Endodermal cell (in vitro differentiated cells): ENCODE measurements at regions not wholly inside any gene's neighbourhood (a gene's known extent, or its start where the extent isn't known, plus 50 kb on each side); places are given as distances from the start of the nearest gene placed in this dataset.
"Not testable (repeated sequence)": the region's sequence is repeated elsewhere in the genome, so short reads cannot be mapped to it uniquely, and the experiment has no call there.

Experiments
- DNase-seq: peaks from one replicate; pipeline ENCODE4 v3.0.0-alpha.2; 2017
- H3K27ac ChIP-seq: 2 replicates; pipeline ENCODE4 v1.5.1; 2013; ENCODE audit warnings: mild to moderate bottlenecking, low read depth, low read length, moderate library complexity
- H3K27me3 ChIP-seq: 2 replicates; pipeline ENCODE4 v1.6.1; 2013; ENCODE audit warnings: mild to moderate bottlenecking, low read length, moderate library complexity; ENCODE audit not compliant: insufficient read depth, control insufficient read depth, poor library complexity, severe bottlenecking
- H3K36me3 ChIP-seq: 2 replicates; pipeline ENCODE4 v1.7.0; 2013; ENCODE audit warnings: mild to moderate bottlenecking, low read length, moderate library complexity; ENCODE audit not compliant: control insufficient read depth, insufficient read depth
- H3K4me1 ChIP-seq: one replicate; pipeline ENCODE4 v1.7.0; 2013; ENCODE audit warnings: low read length; ENCODE audit not compliant: control insufficient read depth, insufficient read depth
- H3K4me3 ChIP-seq: 2 replicates; pipeline ENCODE4 v1.5.1; 2013; ENCODE audit warnings: mild to moderate bottlenecking, low read length, moderate library complexity
- H3K9ac ChIP-seq: 2 replicates; pipeline ENCODE4 v1.6.1; 2013; ENCODE audit warnings: mild to moderate bottlenecking, low read length, moderate library complexity; ENCODE audit not compliant: poor library complexity, severe bottlenecking; ENCODE audit errors: extremely low read depth
- H3K9me3 ChIP-seq: 2 replicates; pipeline ENCODE4 v1.6.1; 2013; ENCODE audit warnings: mild to moderate bottlenecking, low read length, moderate library complexity; ENCODE audit not compliant: control insufficient read depth
- H3K27ac Mint-ChIP-seq: 2 replicates; pipeline ENCODE4 v1.8.0; 2020; ENCODE audit warnings: mixed read lengths
- H3K27me3 Mint-ChIP-seq: 2 replicates; pipeline ENCODE4 v1.8.0; 2021; ENCODE audit warnings: mild to moderate bottlenecking, mixed read lengths; ENCODE audit not compliant: insufficient read depth
- H3K36me3 Mint-ChIP-seq: 2 replicates; pipeline ENCODE4 v1.8.0; 2020; ENCODE audit warnings: low read depth, mixed read lengths
- H3K4me1 Mint-ChIP-seq: 2 replicates; pipeline ENCODE4 v1.8.0; 2020; ENCODE audit warnings: mixed read lengths
- H3K4me3 Mint-ChIP-seq: 2 replicates; pipeline ENCODE4 v1.8.0; 2020; ENCODE audit warnings: mild to moderate bottlenecking, moderate library complexity, mixed read lengths
- H3K9me3 Mint-ChIP-seq: 2 replicates; pipeline ENCODE4 v1.8.0; 2020; ENCODE audit warnings: mild to moderate bottlenecking, mixed read lengths
- WGBS, 2 experiments: methylation state at CpG; one replicate each; pipeline versions ENCODE4 v1.1.5 to v1.1.7; 2013; ENCODE audit warnings: missing lambda C conversion rate in 2 of 2, mixed read lengths in 1 of 2; ENCODE audit not compliant: insufficient coverage in 1 of 2, insufficient read length in 1 of 2; 5-methylcytosine and 5-hydroxymethylcytosine counted together
- TF ChIP-seq, protein P1 (sequence below): fragments of 200-600 bp; sonication (generic); conservative IDR thresholded peaks from 2 replicates; pipeline ENCODE4 v1.5.0; 2021; ENCODE audit warnings: antibody characterized with exemption, mild to moderate bottlenecking

DNA sequence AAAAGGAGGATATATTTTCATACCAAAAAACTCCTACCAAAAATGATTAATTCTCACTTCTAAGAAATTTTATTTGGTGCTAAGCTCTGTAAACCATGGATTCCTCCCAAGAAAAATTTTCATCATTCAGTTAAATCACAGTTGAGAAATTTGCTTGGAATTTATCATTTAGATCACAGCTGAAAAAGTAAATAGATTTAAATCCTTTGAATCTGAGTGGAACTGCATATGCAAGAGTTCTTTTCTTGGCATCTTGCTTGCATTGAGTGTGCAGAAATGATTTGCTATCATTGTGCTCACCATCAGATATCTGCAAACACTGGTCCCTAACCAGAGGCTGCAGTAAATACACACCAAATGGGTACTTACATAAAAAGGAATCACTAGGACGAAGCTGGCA lies 836.1 kb upstream of the CDH6 start:
- Mint-ChIP-seq H3K27me3 (no peaks in the 10 kb centered on the region), H3K4me3 (no peak overlapping the region), H3K36me3 (no peaks in the 10 kb centered on the region), H3K9me3 (no peaks in the 10 kb centered on the region), H3K4me1 (no peaks in the 10 kb centered on the region), H3K27ac (no peak overlapping the region)
- no peak for DNase-seq
- WGBS, 2 experiments, result no CpG with 5 or more reads among the region's 1 CpG
- H3K36me3 ChIP-seq, result no peaks in the 10 kb centered on the region
- TF ChIP-seq, protein P1, sequence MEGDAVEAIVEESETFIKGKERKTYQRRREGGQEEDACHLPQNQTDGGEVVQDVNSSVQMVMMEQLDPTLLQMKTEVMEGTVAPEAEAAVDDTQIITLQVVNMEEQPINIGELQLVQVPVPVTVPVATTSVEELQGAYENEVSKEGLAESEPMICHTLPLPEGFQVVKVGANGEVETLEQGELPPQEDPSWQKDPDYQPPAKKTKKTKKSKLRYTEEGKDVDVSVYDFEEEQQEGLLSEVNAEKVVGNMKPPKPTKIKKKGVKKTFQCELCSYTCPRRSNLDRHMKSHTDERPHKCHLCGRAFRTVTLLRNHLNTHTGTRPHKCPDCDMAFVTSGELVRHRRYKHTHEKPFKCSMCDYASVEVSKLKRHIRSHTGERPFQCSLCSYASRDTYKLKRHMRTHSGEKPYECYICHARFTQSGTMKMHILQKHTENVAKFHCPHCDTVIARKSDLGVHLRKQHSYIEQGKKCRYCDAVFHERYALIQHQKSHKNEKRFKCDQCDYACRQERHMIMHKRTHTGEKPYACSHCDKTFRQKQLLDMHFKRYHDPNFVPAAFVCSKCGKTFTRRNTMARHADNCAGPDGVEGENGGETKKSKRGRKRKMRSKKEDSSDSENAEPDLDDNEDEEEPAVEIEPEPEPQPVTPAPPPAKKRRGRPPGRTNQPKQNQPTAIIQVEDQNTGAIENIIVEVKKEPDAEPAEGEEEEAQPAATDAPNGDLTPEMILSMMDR, result no peak
- no peak overlapping the region for H3K4me3 ChIP-seq
- no peak overlapping the region for H3K27ac ChIP-seq
- no peaks in the 10 kb centered on the region for H3K9me3 ChIP-seq
- no peak overlapping the region for H3K9ac ChIP-seq
- H3K4me1 ChIP-seq, result no peaks in the 10 kb centered on the region
- no peaks in the 10 kb centered on the region for H3K27me3 ChIP-seq

DNA sequence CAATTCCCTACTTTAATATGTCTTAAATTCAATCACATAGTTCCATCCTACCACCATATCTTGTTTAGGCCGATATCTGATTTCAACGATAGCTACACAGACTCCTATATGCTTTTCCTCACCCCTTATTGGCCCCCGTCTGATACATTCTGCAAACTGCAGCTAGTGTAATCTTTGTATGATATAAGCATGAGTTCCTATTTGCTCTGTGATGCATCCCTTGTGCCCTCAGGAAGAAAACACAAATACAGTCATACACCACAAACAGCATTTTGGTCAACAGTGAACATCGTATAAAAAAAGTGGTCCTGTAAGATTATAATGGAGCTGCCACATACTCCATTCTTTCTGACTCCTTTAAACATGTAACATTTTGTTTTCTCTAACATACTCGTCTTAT lies 837.8 kb upstream of the CDH6 start:
- TF ChIP-seq, protein P1, result no peak
- WGBS, 2 experiments, result 76% methylated on average over 5 of the region's 5 CpGs; no CpG with 5 or more reads in 1 of the 2 experiments
- H3K4me3 Mint-ChIP-seq, result no peak overlapping the region

DNA sequence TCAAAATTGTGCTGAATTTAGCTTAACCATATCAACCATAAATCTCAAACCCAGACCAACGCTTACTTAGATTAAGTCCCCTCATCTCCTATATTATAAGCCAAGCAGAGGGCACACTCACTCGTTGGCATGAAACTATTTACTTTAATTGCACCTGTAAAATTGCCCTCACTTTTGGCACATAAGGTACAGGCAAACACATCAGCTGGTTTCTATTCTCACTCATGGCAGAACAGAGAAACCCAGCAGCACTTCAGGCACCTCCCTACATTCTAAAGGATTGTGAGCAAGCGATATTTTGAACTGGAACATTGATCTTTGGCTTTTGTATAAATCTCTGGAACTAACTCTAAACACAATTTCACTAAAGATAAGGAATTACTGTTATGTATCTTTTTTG lies 845.6 kb upstream of the CDH6 start:
- Mint-ChIP-seq H3K27me3 (no peaks in the 10 kb centered on the region), H3K4me1 (no peaks in the 10 kb centered on the region), H3K36me3 (no peaks in the 10 kb centered on the region), H3K27ac (no peak overlapping the region), H3K4me3 (no peak overlapping the region), H3K9me3 (no peaks in the 10 kb centered on the region)
- TF ChIP-seq, protein P1, result no peak
- WGBS, 2 experiments, result 82 to 94% methylated on average over 3 of the region's 3 CpGs
- H3K4me1 ChIP-seq, result no peaks in the 10 kb centered on the region
- DNase-seq, result no peak
- no peaks in the 10 kb centered on the region for H3K27me3 ChIP-seq
- H3K9ac ChIP-seq, result no peak overlapping the region
- no peak overlapping the region for H3K27ac ChIP-seq
- H3K4me3 ChIP-seq, result no peak overlapping the region
- no peaks in the 10 kb centered on the region for H3K36me3 ChIP-seq
- H3K9me3 ChIP-seq, result no peaks in the 10 kb centered on the region

More for the DNA sequence above, 837.8 kb upstream of the CDH6 start:
- no peak overlapping the region for H3K4me3 ChIP-seq
- H3K27me3 ChIP-seq, result no peaks in the 10 kb centered on the region
- no peaks in the 10 kb centered on the region for H3K36me3 Mint-ChIP-seq
- no peak for DNase-seq
- no peak overlapping the region for H3K9ac ChIP-seq
- H3K27ac ChIP-seq, result no peak overlapping the region
- H3K27ac Mint-ChIP-seq, result no peak overlapping the region
- no peaks in the 10 kb centered on the region for H3K4me1 Mint-ChIP-seq
- H3K27me3 Mint-ChIP-seq, result no peaks in the 10 kb centered on the region
- no peaks in the 10 kb centered on the region for H3K9me3 ChIP-seq
- H3K4me1 ChIP-seq, result no peaks in the 10 kb centered on the region
- no peaks in the 10 kb centered on the region for H3K9me3 Mint-ChIP-seq
- no peaks in the 10 kb centered on the region for H3K36me3 ChIP-seq

DNA sequence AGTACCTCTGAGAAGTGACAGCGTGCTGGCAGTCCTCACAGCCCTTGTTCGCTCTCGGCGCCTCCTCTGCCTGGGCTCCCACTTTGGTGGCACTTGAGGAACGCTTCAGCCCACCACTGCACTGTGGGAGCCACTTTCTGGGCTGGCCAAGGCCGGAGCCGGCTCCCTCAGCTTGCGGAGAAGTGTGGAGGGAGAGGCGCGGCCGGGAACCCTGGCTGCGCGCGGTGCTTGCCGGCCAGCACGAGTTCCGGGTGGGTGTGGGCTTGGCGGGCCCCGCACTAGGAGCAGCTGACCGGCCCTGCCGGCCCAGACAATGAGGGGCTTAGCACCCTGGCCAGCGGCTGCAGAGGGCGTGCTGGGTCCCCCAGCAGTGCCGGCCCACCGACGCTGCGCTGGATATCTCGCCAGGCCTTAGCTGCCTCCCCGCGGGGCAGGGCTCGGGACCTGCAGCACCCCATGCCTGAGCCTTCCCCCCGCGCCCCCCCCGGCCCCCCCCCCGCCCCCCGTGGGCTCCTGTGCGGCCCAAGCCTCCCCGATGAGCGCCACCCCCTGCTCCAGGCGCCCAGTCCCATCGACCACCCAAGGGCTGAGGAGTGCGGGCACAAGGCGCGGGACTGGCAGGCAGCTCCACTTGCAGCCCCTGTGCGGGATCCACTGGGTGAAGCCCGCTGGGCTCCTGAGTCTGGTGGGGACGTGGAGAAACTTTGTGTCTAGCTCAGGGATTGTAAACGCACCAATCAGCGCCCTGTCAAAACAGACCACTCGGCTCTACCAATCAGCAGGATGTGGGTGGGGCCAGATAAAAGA lies 847.7 kb upstream of the CDH6 start:
- not testable (repeated sequence) for H3K9me3 Mint-ChIP-seq, H3K4me3 ChIP-seq, H3K36me3 ChIP-seq, H3K4me1 Mint-ChIP-seq, H3K27ac ChIP-seq, H3K27me3 Mint-ChIP-seq, H3K36me3 Mint-ChIP-seq, H3K4me1 ChIP-seq, H3K9me3 ChIP-seq, H3K27me3 ChIP-seq, H3K9ac ChIP-seq, H3K27ac Mint-ChIP-seq, DNase-seq, H3K4me3 Mint-ChIP-seq
- 95 to 100% methylated on average over 9 to 50 of the region's 50 CpGs for WGBS, 2 experiments
